RWPE1 (cell line): ENCODE measurements at regions not wholly inside any gene's neighbourhood (a gene's known extent, or its start where the extent isn't known, plus 50 kb on each side); places are given as distances from the start of the nearest gene placed in this dataset.
"Not testable (repeated sequence)": the region's sequence is repeated elsewhere in the genome, so short reads cannot be mapped to it uniquely, and the experiment has no call there.

Source experiments
- CTCF ChIA-PET: fragments of 350-600 bp; sonication (Branson Sonifier 250); formaldehyde crosslinking; extraction: SDS; loops from one replicate; lab custom pipeline; 2021; lab: Yijun Ruan, JAX
- POLR2A ChIA-PET: fragments of 400-600 bp; formaldehyde crosslinking; extraction: SDS; loops from one replicate; lab custom pipeline; 2020; ENCODE audit warnings: antibody characterized with exemption; ENCODE audit not compliant: low non-redundant PET; lab: Yijun Ruan, JAX
- DNase-seq: peaks from one replicate; pipeline ENCODE4 v3.0.0; 2012; ENCODE audit warnings: low spot score
- H3K27ac ChIP-seq: fragments of 450-650 bp; 2 replicates; pipeline ENCODE4 v1.5.1; 2017
- CTCF ChIP-seq: fragments of 450-650 bp; conservative IDR thresholded peaks from 2 replicates; pipeline ENCODE4 v1.5.1; 2017; ENCODE audit warnings: low read depth, mild to moderate bottlenecking

- no peak overlapping the region for H3K27ac ChIP-seq
- TF ChIP-seq CTCF: no peak
- ChIA-PET CTCF (no interaction called here), POLR2A (no interaction called here)
- no peak for DNase-seq
These were observed 279.3 kb upstream of the PDE3A start for GRCh38 chr12:20089077-20089476.

- POLR2A ChIA-PET, H3K27ac ChIP-seq, CTCF ChIA-PET, DNase-seq: not testable (repeated sequence)
These were observed 275.0 kb upstream of the PDE3A start for GRCh38 chr12:20093190-20093810.

GRCh38 chr12:20096430-20096829 lies 271.9 kb upstream of the PDE3A start:
- ChIA-PET POLR2A (no interaction called here), CTCF (no interaction called here)
- H3K27ac ChIP-seq: no peak overlapping the region
- no peak for DNase-seq
- no peak for TF ChIP-seq CTCF

- no peak overlapping the region for H3K27ac ChIP-seq
- TF ChIP-seq CTCF: no peak
- DNase-seq: no peak
- ChIA-PET POLR2A (no interaction called here), CTCF (interaction anchor here (0.5 to 0.7 kb wide), 2 partner anchors 454 to 1243 kb away, joined by 5 to 6 read pairs; no protein-coding TSS in a partner anchor)
These were observed 270.7 kb upstream of the PDE3A start for GRCh38 chr12:20097626-20098025.

- TF ChIP-seq CTCF: no peak
- no peak overlapping the region for H3K27ac ChIP-seq
- POLR2A ChIA-PET: no interaction called here
- DNase-seq: no peak
- CTCF ChIA-PET: no interaction called here
These were observed 268.7 kb upstream of the PDE3A start for GRCh38 chr12:20099395-20100183.

GRCh38 chr12:20101046-20101445 lies 267.3 kb upstream of the PDE3A start:
- no peak for DNase-seq
- ChIA-PET POLR2A (no interaction called here), CTCF (interaction anchor here (0.6 kb wide), 1 partner anchor 278 kb away, joined by 3 read pairs; no protein-coding TSS in a partner anchor)
- no peak overlapping the region for H3K27ac ChIP-seq
- no peak for TF ChIP-seq CTCF

GRCh38 chr12:20105943-20106342 lies 262.4 kb upstream of the PDE3A start:
- ChIA-PET CTCF (no interaction called here), POLR2A (no interaction called here)
- DNase-seq: no peak
- H3K27ac ChIP-seq: no peak overlapping the region
- TF ChIP-seq CTCF: no peak
